ENCODE measurements at regions not wholly inside any gene's neighbourhood (a gene's known extent, or its start where the extent isn't known, plus 50 kb on each side); places are given as distances from the start of the nearest gene placed in this dataset.

- WGBS, 2 experiments (ENCODE audit: extremely low coverage in 2 of 2, insufficient read length in 1 of 2) = 83% methylated on average over 1 of the region's 2 CpGs; no CpG with 5 or more reads in 1 of the 2 experiments
Measured at GRCh38 chr18:53800171-53800570, 424.3 kb downstream of the MBD2 start.

More at GRCh38 chr18:53800171-53800570, 424.3 kb downstream of the MBD2 start:
- H2AK9ac ChIP-seq (replicated peaks; ENCODE audit: low read depth, low read length, poor library complexity) = no peak overlapping the region
- POLR2A ChIA-PET (ENCODE audit: unreplicated experiment) = no interaction called here
- no peak overlapping the region for H3K4ac ChIP-seq (ENCODE audit: low read depth, low read length)
- no peak overlapping the region for H3K14ac ChIP-seq (replicated peaks; ENCODE audit: low read depth, low read length)
- H4K5ac ChIP-seq (ENCODE audit: low read depth, low read length) = no peak overlapping the region
- H3K4me2 ChIP-seq (ENCODE audit: low read depth, low read length) = no peak overlapping the region
- no peaks in the 10 kb centered on the region for H3K9me1 ChIP-seq (ENCODE audit: insufficient read depth, low read length)
- H3K23ac ChIP-seq (ENCODE audit: low read depth, low read length) = no peak overlapping the region
- H3K18ac ChIP-seq (ENCODE audit: low read depth, low read length) = no peak overlapping the region
- in situ Hi-C loops (cut with MboI; ENCODE audit: low sequenced_read_pairs) (no loop called here), dilution Hi-C loops (cut with HindIII; ENCODE audit: low sequenced_read_pairs, unreplicated experiment) (no loop called here), intact Hi-C loops (cut with micrococcal nuclease) (no loop called here)
- H3K36me3 ChIP-seq (ENCODE audit: control insufficient read depth, insufficient read depth, low read length) = no peaks in the 10 kb centered on the region
- TF ChIP-seq, protein P1, sequence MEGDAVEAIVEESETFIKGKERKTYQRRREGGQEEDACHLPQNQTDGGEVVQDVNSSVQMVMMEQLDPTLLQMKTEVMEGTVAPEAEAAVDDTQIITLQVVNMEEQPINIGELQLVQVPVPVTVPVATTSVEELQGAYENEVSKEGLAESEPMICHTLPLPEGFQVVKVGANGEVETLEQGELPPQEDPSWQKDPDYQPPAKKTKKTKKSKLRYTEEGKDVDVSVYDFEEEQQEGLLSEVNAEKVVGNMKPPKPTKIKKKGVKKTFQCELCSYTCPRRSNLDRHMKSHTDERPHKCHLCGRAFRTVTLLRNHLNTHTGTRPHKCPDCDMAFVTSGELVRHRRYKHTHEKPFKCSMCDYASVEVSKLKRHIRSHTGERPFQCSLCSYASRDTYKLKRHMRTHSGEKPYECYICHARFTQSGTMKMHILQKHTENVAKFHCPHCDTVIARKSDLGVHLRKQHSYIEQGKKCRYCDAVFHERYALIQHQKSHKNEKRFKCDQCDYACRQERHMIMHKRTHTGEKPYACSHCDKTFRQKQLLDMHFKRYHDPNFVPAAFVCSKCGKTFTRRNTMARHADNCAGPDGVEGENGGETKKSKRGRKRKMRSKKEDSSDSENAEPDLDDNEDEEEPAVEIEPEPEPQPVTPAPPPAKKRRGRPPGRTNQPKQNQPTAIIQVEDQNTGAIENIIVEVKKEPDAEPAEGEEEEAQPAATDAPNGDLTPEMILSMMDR (conservative IDR thresholded peaks at IDR 0.05; ENCODE audit: low read depth, low read length) = no peak
- TF ChIP-seq MXI1 (IDR thresholded peaks at IDR 0.05; ENCODE audit: borderline replicate concordance, low read depth, low read length) = no peak
- TF ChIP-seq RFX5 (IDR thresholded peaks at IDR 0.05; ENCODE audit: low read depth, low read length) = no peak
- no peak for TF ChIP-seq NFE2L2 (IDR thresholded peaks at IDR 0.05; ENCODE audit: low read depth, low read length)
- TF ChIP-seq CEBPB (IDR thresholded peaks at IDR 0.05; ENCODE audit: low read depth, low read length) = no peak
- TF ChIP-seq FOS (IDR thresholded peaks at IDR 0.05; ENCODE audit: low read depth, low read length) = no peak
- no peak for TF ChIP-seq CHD1 (IDR thresholded peaks at IDR 0.05; ENCODE audit: low read depth, low read length)
- TF ChIP-seq MAZ (IDR thresholded peaks at IDR 0.05; ENCODE audit: borderline replicate concordance, low read depth, low read length) = no peak
- no peak for TF ChIP-seq RCOR1 (IDR thresholded peaks at IDR 0.05; ENCODE audit: insufficient replicate concordance, low read length)
- TF ChIP-seq MAFK (IDR thresholded peaks at IDR 0.05; ENCODE audit: low read depth, low read length) = no peak
- no peak for TF ChIP-seq RAD21 (IDR thresholded peaks at IDR 0.05; ENCODE audit: low read length)
- TF ChIP-seq BHLHE40 (IDR thresholded peaks at IDR 0.05; ENCODE audit: low read depth, low read length) = no peak
- TF ChIP-seq, protein P2, sequence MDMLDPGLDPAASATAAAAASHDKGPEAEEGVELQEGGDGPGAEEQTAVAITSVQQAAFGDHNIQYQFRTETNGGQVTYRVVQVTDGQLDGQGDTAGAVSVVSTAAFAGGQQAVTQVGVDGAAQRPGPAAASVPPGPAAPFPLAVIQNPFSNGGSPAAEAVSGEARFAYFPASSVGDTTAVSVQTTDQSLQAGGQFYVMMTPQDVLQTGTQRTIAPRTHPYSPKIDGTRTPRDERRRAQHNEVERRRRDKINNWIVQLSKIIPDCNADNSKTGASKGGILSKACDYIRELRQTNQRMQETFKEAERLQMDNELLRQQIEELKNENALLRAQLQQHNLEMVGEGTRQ (IDR thresholded peaks at IDR 0.05; ENCODE audit: low read depth, low read length) = no peak
- no peak for TF ChIP-seq ELK1 (IDR thresholded peaks at IDR 0.05; ENCODE audit: borderline replicate concordance, low read depth, low read length)
- no peak for TF ChIP-seq POLR2A (IDR thresholded peaks at IDR 0.05; ENCODE audit: low read depth, low read length)
- no peak for TF ChIP-seq SMC3 (IDR thresholded peaks at IDR 0.05; ENCODE audit: low read depth, low read length)
- no peak overlapping the region for H2AK5ac ChIP-seq (ENCODE audit: low read depth, low read length)
- H3K9me3 ChIP-seq (ENCODE audit: control insufficient read depth, insufficient read depth, low read length) = peaks cover 7% of the 10 kb centered on the region; the same call in 1 of the 2 replicates
- BruUV-seq (replicated peaks) = no TSS peak
- H4K8ac ChIP-seq (ENCODE audit: low read depth in 2 of 2, low read length in 2 of 2) = no peak overlapping the region
- H2AFZ ChIP-seq (replicated peaks; ENCODE audit: low read length, poor library complexity) = no peak overlapping the region
- no peaks in the 10 kb centered on the region for H3K27me3 ChIP-seq (ENCODE audit: control insufficient read depth, insufficient read depth, low read length)
- H4K91ac ChIP-seq (ENCODE audit: insufficient read depth, low read depth, low read length) = no peak overlapping the region
- no peaks in the 10 kb centered on the region for H3K79me1 ChIP-seq (ENCODE audit: low read depth in 1 of 2, low read length in 2 of 2)
- DNase-seq (no peak), ATAC-seq (ENCODE audit: low read depth) (no peak)
- CTCF ChIA-PET = no interaction called here
- H3K56ac ChIP-seq (ENCODE audit: extremely low read depth, insufficient read depth, low read length) = no peak overlapping the region
- H2BK120ac ChIP-seq (ENCODE audit: low read depth, low read length) = no peak overlapping the region
- H2BK15ac ChIP-seq (ENCODE audit: low read depth, low read length) = no peak overlapping the region
- H2BK5ac ChIP-seq (ENCODE audit: low read depth, low read length, poor library complexity, severe bottlenecking) = no peak overlapping the region
- no peak overlapping the region for H3K4me3 ChIP-seq (ENCODE audit: insufficient read depth, low read depth, low read length)
- H2BK20ac ChIP-seq (ENCODE audit: low read depth, low read length) = no peak overlapping the region
- H3K9ac ChIP-seq (ENCODE audit: low read depth, low read length) = no peak overlapping the region
- H3K27ac ChIP-seq (ENCODE audit: insufficient read depth, low read length) = no peak overlapping the region
- H3K4me1 ChIP-seq (ENCODE audit: control insufficient read depth, insufficient read depth, low read length) = no peaks in the 10 kb centered on the region
- no peaks in the 10 kb centered on the region for H4K20me1 ChIP-seq (ENCODE audit: insufficient read depth, low read length)

Measured in IMR-90 (cell line).